ENCODE measurements at regions not wholly inside any gene's neighbourhood (a gene's known extent, or its start where the extent isn't known, plus 50 kb on each side); places are given as distances from the start of the nearest gene placed in this dataset.
"Not testable (repeated sequence)": the region's sequence is repeated elsewhere in the genome, so short reads cannot be mapped to it uniquely, and the experiment has no call there.

GRCh38 chr3:21259896-21260295 lies 491.1 kb downstream of the ZNF385D start:
- Histone ChIP-seq H3K27ac (no peak overlapping the region), H3K4me3 (no peak overlapping the region)

GRCh38 chr3:21256932-21257331 lies 494.1 kb downstream of the ZNF385D start:
- Histone ChIP-seq H3K4me3 (no peak overlapping the region), H3K27ac (no peak overlapping the region)

- H3K4me3 ChIP-seq, result no peak overlapping the region
- no peak overlapping the region for H3K27ac ChIP-seq
Observed at GRCh38 chr3:21238661-21239060, 512.3 kb downstream of the ZNF385D start.

GRCh38 chr3:21237638-21238037 lies 513.4 kb downstream of the ZNF385D start:
- Histone ChIP-seq H3K27ac (no peak overlapping the region), H3K4me3 (no peak overlapping the region)

GRCh38 chr3:21235491-21235890 lies 515.5 kb downstream of the ZNF385D start:
- Histone ChIP-seq H3K4me3 (no peak overlapping the region), H3K27ac (no peak overlapping the region)

- no peak overlapping the region for H3K27ac ChIP-seq
- H3K4me3 ChIP-seq, result no peak overlapping the region
Observed at GRCh38 chr3:21234933-21235332, 516.1 kb downstream of the ZNF385D start.

GRCh38 chr3:21229426-21230135 lies 521.4 kb downstream of the ZNF385D start:
- Histone ChIP-seq H3K4me3 (no peak overlapping the region), H3K27ac (no peak overlapping the region)

- H3K4me3 ChIP-seq, result no peak overlapping the region
- H3K27ac ChIP-seq, result no peak overlapping the region
Observed at GRCh38 chr3:21226086-21226485, 524.9 kb downstream of the ZNF385D start.

- no peak overlapping the region for H3K4me3 ChIP-seq
- no peak overlapping the region for H3K27ac ChIP-seq
Observed at GRCh38 chr3:21220944-21221343, 530.1 kb downstream of the ZNF385D start.

GRCh38 chr3:21216598-21216997 lies 534.4 kb downstream of the ZNF385D start:
- no peak overlapping the region for H3K27ac ChIP-seq
- H3K4me3 ChIP-seq, result no peak overlapping the region

GRCh38 chr3:21204122-21204521 lies 546.9 kb downstream of the ZNF385D start:
- H3K4me3 ChIP-seq, result not testable (repeated sequence)

GRCh38 chr3:21195203-21195602 lies 555.8 kb downstream of the ZNF385D start:
- Histone ChIP-seq H3K27ac (no peak overlapping the region), H3K4me3 (no peak overlapping the region)

More at GRCh38 chr3:21204122-21204521, 546.9 kb downstream of the ZNF385D start:
- H3K27ac ChIP-seq, result not testable (repeated sequence)

- not testable (repeated sequence) for H3K27ac ChIP-seq, H3K4me3 ChIP-seq
Observed at GRCh38 chr3:21194036-21194435, 557.0 kb downstream of the ZNF385D start.

- Histone ChIP-seq H3K4me3 (no peak overlapping the region), H3K27ac (no peak overlapping the region)
Observed at GRCh38 chr3:21188459-21188858, 562.6 kb downstream of the ZNF385D start.

- H3K4me3 ChIP-seq, result no peak overlapping the region
- no peak overlapping the region for H3K27ac ChIP-seq
Observed at GRCh38 chr3:21185816-21186314, 565.1 kb downstream of the ZNF385D start.

- no peak overlapping the region for H3K4me3 ChIP-seq
- H3K27ac ChIP-seq, result no peak overlapping the region
Observed at GRCh38 chr3:21174461-21174860, 576.5 kb downstream of the ZNF385D start.

GRCh38 chr3:21170964-21171363 lies 580.0 kb downstream of the ZNF385D start:
- no peak overlapping the region for H3K27ac ChIP-seq
- H3K4me3 ChIP-seq, result no peak overlapping the region

- Histone ChIP-seq H3K4me3 (no peak overlapping the region), H3K27ac (no peak overlapping the region)
Observed at GRCh38 chr3:21169948-21170347, 581.1 kb downstream of the ZNF385D start.

- Histone ChIP-seq H3K27ac (no peak overlapping the region), H3K4me3 (no peak overlapping the region)
Observed at GRCh38 chr3:21168471-21168870, 582.5 kb downstream of the ZNF385D start.

GRCh38 chr3:21163956-21164355 lies 587.1 kb downstream of the ZNF385D start:
- no peak overlapping the region for H3K4me3 ChIP-seq
- no peak overlapping the region for H3K27ac ChIP-seq

- Histone ChIP-seq H3K27ac (no peak overlapping the region), H3K4me3 (no peak overlapping the region)
Observed at GRCh38 chr3:21159543-21159906, 591.5 kb downstream of the ZNF385D start.

Data from skin epidermis (tissue), 12 donors.